ENCODE measurements at regions not wholly inside any gene's neighbourhood (a gene's known extent, or its start where the extent isn't known, plus 50 kb on each side); places are given as distances from the start of the nearest gene placed in this dataset.

GRCh38 chr15:94099574-94099960, 131.8 kb upstream of the MCTP2 start:
- DNase-seq (ENCODE audit: low spot score), result no peak

DNA sequence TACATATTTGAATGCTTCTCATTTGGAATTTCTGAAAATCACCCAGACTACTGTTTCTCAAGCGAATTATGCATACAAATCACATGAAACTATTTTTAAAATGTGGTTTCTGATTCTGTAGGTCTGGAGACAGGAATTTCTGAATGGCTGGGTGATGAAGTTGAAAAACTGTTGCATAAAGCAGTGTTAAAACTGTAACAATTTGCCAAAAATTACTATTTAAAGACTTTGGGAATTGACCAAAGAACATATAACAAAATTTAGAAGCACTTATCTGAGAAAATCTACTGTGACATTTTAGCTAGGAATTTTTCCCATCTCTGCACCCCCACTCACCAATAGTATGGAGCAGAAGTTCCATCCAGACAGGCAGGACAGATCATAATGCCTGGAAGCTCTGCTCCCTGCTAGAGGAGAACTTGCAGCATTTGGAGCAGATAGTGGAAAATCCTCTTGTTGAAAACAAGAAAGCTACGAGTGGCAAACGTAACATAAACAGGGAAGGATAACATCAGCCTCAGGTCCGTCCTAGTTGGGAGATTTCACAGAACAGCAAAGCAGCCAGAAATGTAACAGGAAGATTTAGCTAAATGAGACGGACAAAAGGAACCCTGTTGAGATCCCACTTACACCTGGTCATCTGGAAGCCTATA, 132.3 kb upstream of the MCTP2 start:
- DNase-seq (ENCODE audit: low spot score), result no peak

- DNase-seq (ENCODE audit: low spot score), result no peak
Observed at GRCh38 chr15:94097552-94097951, 133.8 kb upstream of the MCTP2 start.

DNA sequence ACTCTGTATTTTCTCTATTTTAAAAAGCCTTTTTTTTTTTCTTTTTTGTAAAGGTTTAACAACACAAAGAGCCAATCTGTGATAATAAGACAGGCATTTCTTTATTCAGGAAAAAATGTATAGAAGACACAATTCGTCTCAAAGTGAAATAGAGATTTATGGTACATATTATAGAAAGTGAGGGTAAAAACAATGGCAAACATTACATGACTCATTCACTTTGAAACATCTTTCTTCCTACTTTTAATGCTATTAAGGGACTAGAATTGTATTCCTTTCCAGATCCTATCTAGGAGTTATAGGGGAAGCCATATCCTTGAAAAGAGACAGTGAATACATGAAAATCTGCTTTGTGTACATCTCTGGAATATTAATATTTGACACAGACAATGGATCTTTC, 137.1 kb upstream of the MCTP2 start:
- DNase-seq (ENCODE audit: low spot score), result no peak

- DNase-seq (ENCODE audit: low spot score), result no peak
Observed at GRCh38 chr15:94086341-94086740, 145.0 kb upstream of the MCTP2 start.

DNA sequence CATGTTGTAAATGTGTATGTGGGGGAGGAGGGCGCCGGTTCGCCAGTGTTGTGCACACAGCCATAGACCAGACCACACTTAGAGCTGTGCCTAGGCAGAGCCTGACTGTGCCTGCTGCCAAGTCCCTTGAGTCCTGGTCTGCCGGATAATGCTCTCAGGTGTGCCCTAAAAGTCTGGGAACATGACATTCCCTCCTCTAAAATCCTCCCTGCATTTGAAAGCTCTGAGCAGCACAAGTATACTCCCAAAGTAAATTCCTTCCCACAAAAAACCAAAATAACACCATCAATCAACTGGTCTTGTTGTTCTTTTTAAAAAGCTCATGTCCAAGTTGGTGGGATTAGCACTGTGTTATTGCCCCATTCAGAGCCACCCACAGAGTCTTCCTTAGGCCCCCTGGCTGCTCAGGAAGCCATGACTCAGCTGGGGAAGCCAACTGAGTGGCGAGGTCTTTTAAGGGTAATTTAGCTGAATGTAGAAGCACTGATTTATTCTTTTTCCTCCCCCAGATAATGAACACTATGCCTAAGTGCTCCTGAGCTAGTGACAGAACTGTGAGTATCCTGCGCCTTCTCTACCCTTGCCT, 147.8 kb upstream of the MCTP2 start:
- DNase-seq (ENCODE audit: low spot score), result no peak

GRCh38 chr15:94081829-94082228, 149.5 kb upstream of the MCTP2 start:
- no peak for DNase-seq (ENCODE audit: low spot score)

GRCh38 chr15:94080989-94081605, 150.3 kb upstream of the MCTP2 start:
- no peak for DNase-seq (ENCODE audit: low spot score)

GRCh38 chr15:94080416-94080815, 150.9 kb upstream of the MCTP2 start:
- peak; percentile 79 for DNase-seq (ENCODE audit: low spot score)

DNA sequence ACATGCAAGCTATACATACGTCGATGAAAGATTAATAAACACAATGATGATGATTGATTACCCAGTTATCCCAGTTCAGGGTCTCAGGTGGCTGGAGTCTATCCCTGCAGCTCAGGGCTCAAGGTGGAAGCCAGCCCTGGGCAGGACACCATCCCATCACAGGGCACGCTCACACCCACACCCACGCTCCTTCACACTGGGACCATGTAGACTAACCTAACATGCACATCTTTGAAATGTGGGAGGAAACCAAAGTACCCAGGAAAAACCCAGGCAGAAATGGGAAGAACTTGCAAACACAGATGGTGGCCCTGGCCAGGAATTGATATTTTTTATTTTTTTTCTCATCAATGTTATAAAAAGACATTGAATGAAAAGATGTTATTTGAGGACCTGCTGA, 151.4 kb upstream of the MCTP2 start:
- DNase-seq (ENCODE audit: low spot score), result no peak

DNA sequence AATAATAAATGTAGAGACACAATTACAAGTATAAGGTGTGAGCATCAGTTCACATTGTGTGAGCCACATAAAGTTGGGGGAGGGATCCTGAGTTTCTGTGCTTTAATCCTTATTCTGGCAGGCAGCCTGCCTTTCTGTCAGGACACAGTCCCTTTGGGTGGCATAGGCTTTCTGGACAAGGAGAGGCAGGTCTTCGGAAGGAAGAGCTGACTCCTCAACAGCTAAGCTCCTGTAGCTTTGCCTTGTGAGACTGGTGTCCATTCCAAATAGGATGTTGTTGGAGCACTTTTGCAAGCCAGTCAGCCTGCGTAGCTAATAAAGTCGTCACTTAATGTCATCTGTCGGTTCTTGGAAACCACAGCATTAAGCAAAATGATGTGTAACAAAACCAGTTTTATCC, 151.9 kb upstream of the MCTP2 start:
- DNase-seq (ENCODE audit: low spot score), result no peak

DNA sequence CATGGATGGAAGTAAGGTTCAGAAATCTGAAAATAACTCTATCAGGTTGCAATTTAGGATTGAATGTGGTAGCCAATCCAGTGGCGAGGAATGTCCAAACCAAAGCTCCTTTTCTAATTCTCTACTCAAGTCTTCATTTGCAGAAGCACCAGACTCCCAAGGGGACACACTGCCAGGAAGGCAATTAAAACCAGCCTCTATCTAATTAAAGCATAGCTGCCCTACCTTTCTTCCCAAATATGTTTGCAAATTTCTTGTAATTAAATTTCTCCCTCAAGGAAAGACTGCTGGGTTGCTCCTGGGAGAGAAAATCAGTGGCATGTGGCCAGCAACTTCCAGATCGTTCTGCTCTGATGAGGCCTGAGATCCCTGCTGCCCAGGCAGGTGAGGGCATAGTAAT, 153.4 kb upstream of the MCTP2 start:
- DNase-seq (ENCODE audit: low spot score), result no peak

DNA sequence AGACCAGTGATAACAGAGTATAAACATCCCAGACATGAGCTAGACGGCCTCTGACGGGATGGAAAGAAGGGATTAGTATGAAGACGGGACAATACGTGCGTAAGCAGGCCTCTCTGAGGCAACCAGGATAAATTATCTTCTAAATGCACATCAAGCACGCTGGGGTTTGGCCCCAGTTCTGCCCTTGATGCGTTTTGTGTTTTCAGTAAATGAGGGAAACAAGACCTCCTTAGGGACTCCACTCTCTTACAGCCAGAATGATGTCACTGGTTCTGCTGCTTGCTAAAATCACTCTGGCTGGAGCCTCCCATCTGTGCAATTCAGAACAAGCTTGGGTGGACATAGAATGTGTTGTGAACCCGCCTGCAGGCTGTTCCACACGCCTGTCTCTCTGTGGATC, 156.0 kb upstream of the MCTP2 start:
- DNase-seq (ENCODE audit: low spot score), result no peak

GRCh38 chr15:94070356-94071295, 160.7 kb upstream of the MCTP2 start:
- DNase-seq (ENCODE audit: low spot score), result no peak

GRCh38 chr15:94069844-94070243, 161.5 kb upstream of the MCTP2 start:
- no peak for DNase-seq (ENCODE audit: low spot score)

DNA sequence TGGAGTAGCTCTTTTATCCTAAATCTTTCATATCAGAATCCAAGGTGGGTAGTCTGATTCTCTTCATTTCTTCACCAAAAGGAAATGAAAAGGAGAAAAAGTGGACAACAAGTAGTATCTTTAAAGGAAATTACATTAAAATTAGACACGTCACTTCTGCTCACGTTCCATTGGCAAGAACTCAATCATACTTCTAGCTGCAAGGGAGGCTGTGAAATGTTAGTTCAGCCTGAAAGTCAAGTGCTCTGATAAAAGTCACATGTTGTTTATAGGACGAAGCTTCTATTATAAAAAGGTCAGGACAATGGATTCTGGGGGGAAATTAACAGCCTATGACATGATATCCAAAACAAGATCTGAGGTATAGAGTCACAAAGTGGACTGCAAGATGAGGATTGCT, 164.6 kb upstream of the MCTP2 start:
- DNase-seq (ENCODE audit: low spot score), result no peak

- no peak for DNase-seq (ENCODE audit: low spot score)
Observed at GRCh38 chr15:94066046-94066445, 165.3 kb upstream of the MCTP2 start.

DNA sequence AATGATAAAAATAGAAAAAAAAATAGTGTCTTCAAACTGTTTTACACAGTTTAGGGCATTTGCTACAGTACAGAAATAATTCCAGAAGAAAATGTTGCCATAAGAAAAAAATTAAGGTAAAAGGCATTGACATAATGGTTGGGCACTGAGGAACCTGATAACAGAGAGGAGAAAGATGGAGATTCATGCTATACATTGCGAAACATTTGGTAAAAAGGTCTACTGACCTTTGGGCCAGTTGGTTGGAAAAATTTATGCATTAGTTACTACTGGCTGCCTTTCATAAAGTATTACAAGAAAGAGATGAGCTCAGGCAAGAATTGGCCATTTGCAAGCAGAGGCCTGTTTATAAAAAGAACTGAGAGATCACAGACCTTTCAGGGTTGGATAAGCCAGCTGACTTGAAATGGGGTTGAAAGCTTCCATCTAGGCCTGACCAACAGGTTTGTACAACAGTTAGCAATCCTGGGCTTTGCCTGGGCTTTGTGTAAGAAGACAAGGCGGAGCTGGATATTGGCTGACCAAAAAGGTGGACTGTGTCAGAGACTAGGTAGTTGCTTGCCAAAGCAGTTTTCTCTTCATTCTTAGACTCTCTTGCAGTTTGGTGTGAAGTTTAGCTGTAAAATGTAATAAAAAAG, 166.6 kb upstream of the MCTP2 start:
- no peak for DNase-seq (ENCODE audit: low spot score)

- DNase-seq (ENCODE audit: low spot score), result no peak
Observed at GRCh38 chr15:94061041-94061440, 170.3 kb upstream of the MCTP2 start.

DNA sequence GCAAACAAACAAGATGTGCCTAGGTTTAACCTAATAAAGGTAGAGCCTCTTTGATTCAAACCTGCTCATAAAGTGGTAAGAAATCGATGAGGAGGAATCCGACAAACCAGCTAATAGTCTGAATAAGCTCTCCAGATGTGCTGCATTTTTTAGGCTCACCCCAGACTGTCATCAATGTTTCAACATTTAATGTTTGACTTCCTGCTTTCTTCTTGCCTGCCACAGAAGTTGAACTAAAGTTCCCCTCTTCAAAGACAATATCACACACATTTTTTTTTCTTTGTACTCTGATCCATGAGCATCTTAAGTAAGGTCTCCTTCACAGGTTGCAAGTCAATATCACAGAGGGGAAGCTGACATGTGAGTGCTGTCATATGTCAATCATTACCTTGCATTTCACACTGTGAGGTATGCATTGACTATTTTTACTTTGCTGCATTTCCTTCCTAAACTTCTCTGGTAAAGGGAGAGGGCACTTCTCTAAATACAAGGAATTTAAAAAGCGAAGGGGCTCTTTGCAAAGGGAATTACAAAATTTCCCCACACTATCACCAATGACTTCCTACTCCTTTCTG, 172.3 kb upstream of the MCTP2 start:
- no peak for DNase-seq (ENCODE audit: low spot score)

DNA sequence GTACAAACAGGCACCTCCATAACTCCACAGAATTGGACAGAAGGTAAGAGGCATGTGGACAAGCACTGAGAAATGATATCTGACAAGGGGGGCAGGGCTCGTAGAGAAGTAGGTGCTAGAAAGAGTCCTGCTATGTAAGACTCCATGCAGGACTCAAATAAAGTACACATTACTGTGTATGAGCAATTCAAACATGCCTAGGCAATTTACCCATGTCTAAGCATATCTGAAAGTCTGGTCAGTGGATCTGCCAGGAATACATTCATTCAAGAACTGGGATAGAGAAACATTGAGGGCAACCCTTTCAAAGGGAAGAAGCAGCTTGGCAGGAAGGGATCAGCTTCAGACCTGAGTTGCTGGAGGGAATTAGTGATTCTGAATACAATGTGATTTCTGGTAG, 174.1 kb upstream of the MCTP2 start:
- DNase-seq (ENCODE audit: low spot score), result no peak

GRCh38 chr15:94056314-94056713, 175.0 kb upstream of the MCTP2 start:
- no peak for DNase-seq (ENCODE audit: low spot score)
